ENCODE measurements at regions not wholly inside any gene's neighbourhood (a gene's known extent, or its start where the extent isn't known, plus 50 kb on each side); places are given as distances from the start of the nearest gene placed in this dataset.
A peak's percentile ranks its signal among the peaks of the same experiment; 100 is the strongest.

DNA sequence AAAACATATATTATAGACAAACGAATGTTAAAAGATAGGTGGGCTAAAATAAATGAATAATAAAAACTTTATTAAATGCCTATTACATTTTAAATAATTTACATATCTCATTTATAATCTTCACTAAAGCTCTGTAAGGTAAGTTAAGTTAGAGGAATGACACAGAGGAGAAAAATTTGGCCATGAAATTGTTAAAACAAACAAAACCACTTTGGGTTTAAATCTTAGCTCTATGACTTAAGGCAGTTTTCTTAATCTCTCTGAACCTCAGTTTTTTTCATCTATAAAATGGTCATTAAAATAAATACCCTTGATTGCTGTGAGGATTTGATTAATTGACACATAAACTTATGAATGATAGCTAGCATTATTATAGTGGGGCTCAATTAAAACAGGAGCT, 404.8 kb upstream of the ATP11B start:
- Histone ChIP-seq H4K20me1 (ENCODE audit: insufficient read depth) (no peaks in the 10 kb centered on the region), H3K27ac (peak overlapping the region; percentile 29), H3K79me2 (ENCODE audit: low read depth) (no peaks in the 10 kb centered on the region), H3K9me2 (ENCODE audit: insufficient read depth) (no peaks in the 10 kb centered on the region), H3K4me3 (no peak overlapping the region), H3K36me3 (ENCODE audit: low read depth) (no peaks in the 10 kb centered on the region), H2AFZ (peak overlapping the region; percentile 46; the same call in 1 of the 2 replicates), H3K4me2 (peak overlapping the region; percentile 37), H3F3A (ENCODE audit: insufficient read depth, low read depth) (peaks cover 9% of the 10 kb centered on the region), H3K27me3 (ENCODE audit: insufficient read depth, low read depth) (no peaks in the 10 kb centered on the region), H3K9me3 (ENCODE audit: insufficient read depth, low read depth) (no peaks in the 10 kb centered on the region), H3K4me1 (replicated peaks; ENCODE audit: insufficient read depth) (peaks cover 22% of the 10 kb centered on the region)
- intact Hi-C loops (cut with micrococcal nuclease; ENCODE audit: unreplicated experiment): no loop called here
- BruUV-seq (replicated peaks): no TSS peak
- DNase-seq: no peak
- TF ChIP-seq, protein P1, sequence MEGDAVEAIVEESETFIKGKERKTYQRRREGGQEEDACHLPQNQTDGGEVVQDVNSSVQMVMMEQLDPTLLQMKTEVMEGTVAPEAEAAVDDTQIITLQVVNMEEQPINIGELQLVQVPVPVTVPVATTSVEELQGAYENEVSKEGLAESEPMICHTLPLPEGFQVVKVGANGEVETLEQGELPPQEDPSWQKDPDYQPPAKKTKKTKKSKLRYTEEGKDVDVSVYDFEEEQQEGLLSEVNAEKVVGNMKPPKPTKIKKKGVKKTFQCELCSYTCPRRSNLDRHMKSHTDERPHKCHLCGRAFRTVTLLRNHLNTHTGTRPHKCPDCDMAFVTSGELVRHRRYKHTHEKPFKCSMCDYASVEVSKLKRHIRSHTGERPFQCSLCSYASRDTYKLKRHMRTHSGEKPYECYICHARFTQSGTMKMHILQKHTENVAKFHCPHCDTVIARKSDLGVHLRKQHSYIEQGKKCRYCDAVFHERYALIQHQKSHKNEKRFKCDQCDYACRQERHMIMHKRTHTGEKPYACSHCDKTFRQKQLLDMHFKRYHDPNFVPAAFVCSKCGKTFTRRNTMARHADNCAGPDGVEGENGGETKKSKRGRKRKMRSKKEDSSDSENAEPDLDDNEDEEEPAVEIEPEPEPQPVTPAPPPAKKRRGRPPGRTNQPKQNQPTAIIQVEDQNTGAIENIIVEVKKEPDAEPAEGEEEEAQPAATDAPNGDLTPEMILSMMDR (conservative IDR thresholded peaks at IDR 0.05): no peak
- TF ChIP-seq EZH2 (IDR thresholded peaks at IDR 0.05; ENCODE audit: low read depth): no peak
- CTCF ChIA-PET: interaction anchor here (0.6 kb wide), 1 partner anchor 1176 kb away, joined by 3 read pairs; no protein-coding TSS in a partner anchor
- POLR2A ChIA-PET (ENCODE audit: unreplicated experiment): interaction anchor here (0.7 kb wide), 2 partner anchors 94 to 336 kb away, joined by 3 to 4 read pairs; no protein-coding TSS in a partner anchor

DNA sequence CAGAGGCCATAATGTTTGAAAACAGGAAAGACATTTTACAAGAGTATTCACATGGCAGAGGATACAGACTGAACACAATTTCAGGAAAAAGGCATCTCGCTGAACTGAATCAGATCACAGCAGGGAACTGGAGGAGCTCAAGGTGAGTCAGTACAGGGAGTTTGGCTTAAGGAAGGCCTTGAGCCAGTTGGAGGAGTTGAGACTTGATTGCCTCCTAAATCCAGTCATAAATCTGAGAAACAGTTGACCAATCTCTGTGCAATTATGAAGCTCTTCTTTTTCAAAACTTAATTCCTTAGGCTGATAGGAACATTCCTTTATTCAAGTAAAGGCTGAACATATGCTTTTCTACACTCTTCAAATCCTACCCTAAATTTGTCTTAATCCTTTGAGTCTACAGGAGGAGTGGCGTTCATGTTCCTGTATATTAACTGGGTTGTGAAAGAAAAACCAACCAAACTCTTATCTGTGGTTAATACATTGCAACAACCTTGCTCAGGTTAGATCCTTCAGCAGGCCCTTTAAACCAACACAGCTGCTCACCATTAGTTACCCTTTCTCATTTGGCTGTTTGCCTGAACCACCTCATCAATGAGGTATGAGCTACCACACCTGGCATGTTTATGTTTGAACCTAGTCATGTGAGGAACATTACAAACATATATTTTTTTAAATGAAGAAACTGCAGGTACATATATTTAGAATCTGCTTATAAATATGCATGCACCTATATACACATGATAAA, 404.1 kb upstream of the ATP11B start:
- Histone ChIP-seq H3F3A (ENCODE audit: insufficient read depth, low read depth) (peaks cover 9% of the 10 kb centered on the region), H3K27ac (peak overlapping the region; percentile 29), H3K36me3 (ENCODE audit: low read depth) (no peaks in the 10 kb centered on the region), H4K20me1 (ENCODE audit: insufficient read depth) (no peaks in the 10 kb centered on the region), H3K4me2 (peak overlapping the region; percentile 37), H3K4me1 (replicated peaks; ENCODE audit: insufficient read depth) (peaks cover 22% of the 10 kb centered on the region), H2AFZ (peak overlapping the region; percentile 46), H3K27me3 (ENCODE audit: insufficient read depth, low read depth) (no peaks in the 10 kb centered on the region), H3K9me2 (ENCODE audit: insufficient read depth) (no peaks in the 10 kb centered on the region), H3K4me3 (no peak overlapping the region), H3K79me2 (ENCODE audit: low read depth) (no peaks in the 10 kb centered on the region), H3K9me3 (ENCODE audit: insufficient read depth, low read depth) (no peaks in the 10 kb centered on the region)
- peak; percentile 40 to 97 for DNase-seq
- ChIA-PET POLR2A (ENCODE audit: unreplicated experiment) (interaction anchor here (0.7 kb wide), 2 partner anchors 95 to 337 kb away, joined by 3 to 4 read pairs; no protein-coding TSS in a partner anchor), CTCF (interaction anchor here (0.6 kb wide), 1 partner anchor 29 kb away, joined by 7 read pairs; no protein-coding TSS in a partner anchor)
- intact Hi-C loops (cut with micrococcal nuclease; ENCODE audit: unreplicated experiment): loop anchor here (1.0 kb wide), 1 partner anchor 23 kb away; no protein-coding TSS in a partner anchor
- TF ChIP-seq, protein P1 (conservative IDR thresholded peaks at IDR 0.05): no peak
- no peak for TF ChIP-seq EZH2 (IDR thresholded peaks at IDR 0.05; ENCODE audit: low read depth)
- BruUV-seq (replicated peaks): no TSS peak

DNA sequence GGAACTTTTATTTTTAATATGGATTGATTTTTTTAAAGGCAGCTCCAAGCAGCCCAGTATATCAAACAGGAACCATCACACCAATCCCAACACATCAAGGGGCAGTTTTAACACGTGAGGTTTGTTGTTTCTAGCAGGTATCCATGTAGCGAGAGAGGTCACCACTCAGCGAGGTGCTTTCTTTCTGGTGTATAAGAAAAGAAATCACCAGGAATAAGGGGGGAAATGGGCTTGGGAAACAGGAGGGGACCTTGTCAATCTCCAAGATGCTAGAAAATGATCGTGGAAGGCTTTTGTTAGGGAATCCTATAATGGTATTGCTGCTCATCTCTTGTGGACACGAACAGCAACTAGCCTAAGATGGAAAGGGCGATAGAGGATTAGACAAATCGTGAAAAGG, 402.9 kb upstream of the ATP11B start:
- BruUV-seq (replicated peaks): no TSS peak
- peaks cover 22% of the 10 kb centered on the region for H3K4me1 ChIP-seq (replicated peaks; ENCODE audit: insufficient read depth)
- ChIA-PET POLR2A (ENCODE audit: unreplicated experiment) (no interaction called here), CTCF (interaction anchor here (1.1 kb wide), 1 partner anchor 689 kb away, joined by 6 read pairs; no protein-coding TSS in a partner anchor)
- H3K9me2 ChIP-seq (ENCODE audit: insufficient read depth): no peaks in the 10 kb centered on the region
- H3K4me3 ChIP-seq: no peak overlapping the region
- H3K27me3 ChIP-seq (ENCODE audit: insufficient read depth, low read depth): no peaks in the 10 kb centered on the region
- no peaks in the 10 kb centered on the region for H4K20me1 ChIP-seq (ENCODE audit: insufficient read depth)
- TF ChIP-seq, protein P1 (conservative IDR thresholded peaks at IDR 0.05): no peak
- no peak for TF ChIP-seq EZH2 (IDR thresholded peaks at IDR 0.05; ENCODE audit: low read depth)
- H3K27ac ChIP-seq: no peak overlapping the region
- no peak overlapping the region for H2AFZ ChIP-seq
- H3F3A ChIP-seq (ENCODE audit: insufficient read depth, low read depth): peaks cover 9% of the 10 kb centered on the region
- H3K79me2 ChIP-seq (ENCODE audit: low read depth): no peaks in the 10 kb centered on the region
- no peak for DNase-seq
- H3K4me2 ChIP-seq: no peak overlapping the region
- intact Hi-C loops (cut with micrococcal nuclease; ENCODE audit: unreplicated experiment): no loop called here
- H3K9me3 ChIP-seq (ENCODE audit: insufficient read depth, low read depth): no peaks in the 10 kb centered on the region
- H3K36me3 ChIP-seq (ENCODE audit: low read depth): no peaks in the 10 kb centered on the region

Data from PC-9 (cell line).